Putamen (tissue), 1 donor: ENCODE measurements at regions not wholly inside any gene's neighbourhood (a gene's known extent, or its start where the extent isn't known, plus 50 kb on each side); places are given as distances from the start of the nearest gene placed in this dataset.
"Not testable (repeated sequence)": the region's sequence is repeated elsewhere in the genome, so short reads cannot be mapped to it uniquely, and the experiment has no call there.

Experiments used
- DNase-seq: peaks from one replicate; pipeline ENCODE4 v3.0.0-alpha.2; 2016; ENCODE audit warnings: low spot score

DNA sequence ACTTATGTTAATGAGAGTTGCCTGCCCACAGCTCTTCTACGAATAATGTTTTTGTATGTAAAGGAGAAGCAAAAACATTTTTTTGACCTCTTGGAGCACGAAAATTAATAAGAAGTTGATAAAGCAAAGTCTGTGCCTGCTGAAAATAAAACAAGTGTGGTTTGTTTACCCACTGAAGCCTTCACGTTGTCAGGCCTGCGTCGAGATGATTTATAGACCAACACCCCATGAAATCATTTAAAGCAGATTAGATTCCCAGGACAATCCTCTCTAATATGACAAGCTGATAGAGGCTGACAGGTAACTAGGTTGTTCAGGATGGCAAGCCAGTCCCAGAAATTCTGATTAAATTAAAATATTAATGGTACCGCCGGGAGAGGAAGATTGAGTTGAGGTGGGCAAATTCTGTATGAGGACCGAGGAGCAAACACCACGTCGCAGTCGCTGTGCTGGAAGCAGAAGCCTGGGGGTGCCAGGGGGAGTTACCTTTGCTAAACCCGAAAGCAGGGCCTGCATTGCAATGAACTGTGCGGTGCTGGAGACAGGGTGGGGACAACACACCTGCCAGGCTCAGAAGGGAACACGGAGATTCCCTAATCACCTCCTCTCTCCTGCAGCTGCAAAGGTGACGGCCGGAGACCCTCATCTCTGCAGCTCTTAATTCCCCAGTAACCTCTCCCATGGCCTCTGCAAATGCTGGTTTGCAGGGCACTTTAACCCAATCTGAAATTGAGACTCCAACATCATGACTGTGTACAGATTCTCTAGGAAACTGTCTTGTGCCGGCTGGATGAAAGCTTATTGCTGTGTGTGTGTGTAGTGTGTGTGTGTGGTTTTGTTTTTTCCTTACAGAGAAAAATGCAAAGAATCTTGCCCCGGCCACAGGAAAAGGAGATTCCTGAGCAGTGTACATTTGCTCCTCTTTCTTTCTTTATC is 2805.9 kb downstream of the RPIA start:
- not testable (repeated sequence) for DNase-seq

DNA sequence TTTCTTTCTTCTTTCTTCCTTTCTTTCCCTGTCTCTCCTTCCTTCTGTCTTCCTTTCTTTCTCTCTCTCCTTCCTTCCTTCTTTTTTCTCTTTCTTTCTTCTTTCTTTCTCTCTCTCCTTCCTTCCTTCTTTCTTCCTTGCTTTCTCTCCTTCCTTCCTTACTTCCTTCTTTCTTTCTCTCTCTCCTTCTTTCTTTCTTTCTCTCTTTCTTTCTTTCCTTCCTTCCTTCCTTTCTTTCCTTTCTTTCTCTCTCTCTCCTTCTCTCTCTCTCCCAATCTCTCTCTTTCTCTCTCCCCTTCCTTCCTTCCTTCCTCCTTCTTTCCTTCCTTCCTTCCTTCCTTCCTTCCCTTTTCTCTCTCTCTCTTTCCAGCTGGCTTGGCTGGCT is 2806.6 kb downstream of the RPIA start:
- not testable (repeated sequence) for DNase-seq

DNA sequence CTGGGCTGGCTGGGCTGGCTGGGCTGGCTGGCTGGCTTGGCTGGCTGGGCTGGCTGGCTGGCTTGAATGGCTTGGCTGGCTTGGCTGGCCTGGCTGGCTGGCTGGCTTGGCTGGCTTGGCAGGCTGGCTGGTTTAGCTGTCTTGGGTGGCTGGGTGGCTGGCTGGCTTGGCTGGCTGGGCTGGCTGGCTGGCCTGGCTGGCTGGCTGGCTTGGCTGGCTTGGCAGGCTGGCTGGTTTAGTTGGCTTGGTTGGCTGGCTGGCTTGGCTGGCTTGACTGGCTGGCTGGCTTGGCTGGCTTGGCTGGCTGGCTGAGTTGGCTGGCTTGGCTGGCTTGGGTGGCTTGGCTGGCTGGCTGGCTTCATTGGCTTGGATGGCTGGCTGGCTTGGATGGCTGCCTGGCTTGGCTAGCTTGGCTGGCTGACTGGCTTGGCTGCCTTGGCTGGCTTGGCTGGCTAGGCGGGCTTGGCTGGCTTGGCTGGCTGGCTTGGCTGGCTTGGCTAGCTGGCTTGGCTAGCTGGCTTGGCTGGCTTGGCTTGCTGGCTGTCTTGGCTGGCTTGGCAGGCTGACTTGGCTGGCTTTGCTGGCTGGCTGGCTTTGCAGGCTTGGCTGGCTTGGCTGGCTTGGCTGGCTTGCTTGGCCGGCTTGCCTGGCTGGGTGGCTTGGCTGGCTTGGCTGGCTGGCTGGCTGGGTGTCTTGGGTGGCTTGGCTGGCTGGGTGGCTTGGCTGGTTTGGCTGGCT is 2807.2 kb downstream of the RPIA start:
- not testable (repeated sequence) for DNase-seq

DNA sequence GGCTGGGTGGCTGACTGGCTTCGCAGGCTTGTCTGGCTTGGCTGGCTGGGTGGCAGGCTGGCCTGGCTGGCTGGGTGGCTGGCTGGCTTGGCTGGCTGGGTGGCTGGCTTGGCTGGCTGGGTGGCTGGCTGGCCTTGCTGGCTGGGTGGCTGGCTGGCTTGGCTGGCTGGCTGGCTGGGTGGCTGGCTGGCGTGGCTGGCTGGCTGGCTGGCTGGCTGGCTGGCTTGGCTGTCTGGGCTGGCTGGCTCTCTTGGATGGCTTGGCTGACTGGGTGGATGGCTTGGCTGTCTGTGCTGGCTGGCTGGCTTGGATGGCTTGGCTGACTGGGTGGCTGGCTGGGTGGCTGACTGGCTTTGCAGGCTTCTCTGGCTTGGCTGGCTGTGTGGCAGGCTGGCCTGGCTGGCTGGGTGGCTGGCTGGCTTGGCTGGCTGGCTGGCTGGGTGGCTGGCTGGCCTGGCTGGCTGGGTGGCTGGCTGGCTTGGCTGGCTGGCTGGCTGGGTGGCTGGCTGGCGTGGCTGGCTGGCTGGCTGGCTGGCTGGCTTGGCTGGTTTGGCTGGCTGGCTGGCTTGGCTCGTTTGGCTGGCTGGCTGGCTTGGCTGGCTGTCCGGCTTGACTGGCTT is 2808.1 kb downstream of the RPIA start:
- DNase-seq, result not testable (repeated sequence)

DNA sequence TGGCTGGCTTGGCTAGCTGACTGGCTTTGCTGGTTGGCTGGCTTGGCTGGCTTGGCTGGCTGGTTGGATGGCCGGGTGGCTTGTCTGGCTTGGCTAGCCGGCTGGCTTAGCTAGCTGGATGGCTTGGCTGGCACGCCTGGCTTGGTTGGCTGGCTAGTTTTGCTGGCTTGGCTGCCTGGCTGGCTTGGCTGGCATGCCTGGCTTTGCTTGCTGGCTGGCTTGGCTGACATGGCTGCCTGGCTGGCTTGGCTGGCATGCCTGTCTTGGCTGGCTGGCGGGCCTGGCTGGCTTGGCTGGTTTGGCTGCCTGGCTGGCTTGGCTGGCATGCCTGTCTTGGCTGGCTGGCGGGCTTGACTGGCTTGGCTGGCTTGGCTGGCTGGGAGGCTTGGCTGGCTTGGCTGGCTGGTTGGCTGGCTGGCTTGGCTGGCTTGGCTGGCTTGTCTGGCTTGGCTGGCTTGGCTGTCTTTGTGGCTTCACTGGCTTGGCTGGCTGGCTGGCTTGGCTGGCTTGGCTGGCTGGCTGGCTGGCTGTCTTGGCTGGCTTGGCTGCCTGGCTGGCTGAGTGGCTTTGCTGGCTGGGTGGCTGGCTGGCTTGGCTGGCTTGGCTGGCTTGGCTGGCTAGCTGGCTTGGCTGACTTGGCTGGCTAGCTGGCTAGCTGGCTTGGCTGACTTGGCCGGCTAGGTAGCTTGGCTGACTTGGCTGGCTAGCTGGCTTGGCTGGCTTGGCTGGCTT is 2808.9 kb downstream of the RPIA start:
- not testable (repeated sequence) for DNase-seq

DNA sequence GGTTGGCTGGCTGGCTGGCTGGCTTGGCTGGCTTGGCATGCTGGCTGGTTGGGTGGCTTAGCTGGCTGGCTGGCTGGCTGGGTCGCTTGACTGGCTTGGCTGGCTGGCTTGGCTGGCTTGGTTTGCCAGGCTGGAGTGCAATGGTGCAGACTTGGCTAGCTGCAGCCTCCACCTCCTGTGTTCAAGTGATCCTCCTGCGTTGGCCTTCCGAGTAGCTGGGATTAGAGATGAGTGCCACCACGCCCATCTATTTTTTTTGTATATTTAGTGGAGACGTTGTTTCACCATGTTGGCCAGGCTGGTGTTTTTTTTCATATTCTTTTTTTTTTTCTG is 2809.5 kb downstream of the RPIA start:
- not testable (repeated sequence) for DNase-seq

DNA sequence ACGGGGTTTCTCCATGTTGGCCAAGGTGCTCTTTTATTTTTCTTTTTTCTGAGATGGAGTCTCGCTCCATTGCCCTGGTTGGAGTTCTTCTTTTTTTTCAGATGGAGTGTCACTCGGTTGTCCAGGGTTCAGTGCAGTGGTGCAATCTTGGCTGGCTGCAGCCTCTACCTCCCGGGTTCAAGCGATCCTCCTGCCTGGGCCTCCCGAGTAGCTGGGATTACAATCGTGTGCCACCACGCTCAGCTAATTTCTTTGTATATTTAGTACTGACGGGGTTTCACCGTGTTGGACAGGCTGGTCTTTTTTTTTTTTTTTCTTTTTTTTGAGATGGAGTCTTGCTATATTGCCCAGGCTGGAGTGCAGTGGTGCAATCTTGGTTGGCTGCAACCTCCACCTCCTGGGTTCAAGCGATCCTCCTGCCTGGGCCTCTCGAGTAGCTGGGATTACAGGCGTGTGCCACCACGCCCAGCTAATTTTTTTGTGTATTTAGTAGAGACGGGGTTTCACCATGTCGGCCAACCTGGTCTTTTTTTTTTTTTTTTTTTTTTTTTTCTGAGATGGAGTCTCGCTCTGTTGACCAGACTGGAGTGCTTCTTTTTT is 2810.1 kb downstream of the RPIA start:
- not testable (repeated sequence) for DNase-seq

DNA sequence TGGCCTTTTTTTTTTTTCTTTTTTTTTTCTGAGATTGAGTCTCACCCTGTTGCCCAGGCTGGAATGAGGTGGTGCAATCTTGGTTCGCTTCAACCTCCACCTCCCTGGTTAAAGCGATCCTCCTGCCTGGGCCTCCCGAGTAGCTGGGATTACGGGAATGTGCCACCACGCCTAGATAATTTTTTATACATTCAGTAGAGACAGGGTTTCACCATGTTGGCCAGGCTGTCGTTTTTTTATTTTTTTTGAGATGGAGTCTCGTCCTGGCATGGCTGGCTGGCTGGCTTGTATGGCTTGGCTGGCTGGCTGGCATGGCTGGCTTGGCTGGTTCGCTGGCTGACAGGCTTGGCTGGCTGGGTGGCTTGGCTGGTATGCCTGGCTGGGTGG is 2812.1 kb downstream of the RPIA start:
- not testable (repeated sequence) for DNase-seq

DNA sequence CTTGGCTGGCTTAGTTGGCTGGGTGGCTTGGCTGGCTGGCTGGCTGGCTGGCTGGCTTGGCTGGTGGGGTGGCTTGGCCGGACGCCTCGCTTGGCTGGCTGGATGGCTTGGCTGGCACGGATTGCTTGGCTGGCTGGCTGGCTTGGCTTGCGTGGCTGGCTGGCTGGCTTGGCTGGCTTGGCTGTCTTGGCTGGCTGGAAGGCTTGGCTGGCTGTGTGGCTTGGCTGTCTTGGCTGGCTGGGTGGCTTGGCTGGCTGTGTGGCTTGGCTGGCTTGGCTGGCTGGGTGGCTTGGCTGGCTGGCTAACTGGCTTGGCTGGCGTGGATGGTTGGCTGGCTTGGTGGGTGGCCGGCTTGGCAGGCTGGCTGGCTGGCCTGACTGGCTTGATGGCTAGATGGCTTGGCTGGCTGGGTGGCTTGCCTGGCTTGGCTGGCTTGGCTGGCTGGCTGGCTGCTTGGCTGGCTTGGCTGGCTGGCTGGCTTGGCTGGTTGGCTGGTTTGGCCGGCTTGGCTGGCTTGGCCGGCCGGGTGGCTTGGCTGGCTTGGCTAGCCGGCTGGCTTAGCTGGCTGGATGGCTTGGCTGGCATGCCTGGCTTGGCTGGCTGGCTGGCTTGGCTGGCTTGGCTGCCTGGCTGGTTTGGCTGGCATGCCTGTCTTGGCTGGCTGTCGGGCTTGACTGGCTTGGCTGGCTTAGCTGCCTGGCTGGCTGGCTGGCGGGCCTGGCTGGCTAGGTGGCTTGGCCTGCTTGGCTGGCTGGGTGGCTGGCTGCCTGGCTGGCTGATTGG is 2812.7 kb downstream of the RPIA start:
- not testable (repeated sequence) for DNase-seq

DNA sequence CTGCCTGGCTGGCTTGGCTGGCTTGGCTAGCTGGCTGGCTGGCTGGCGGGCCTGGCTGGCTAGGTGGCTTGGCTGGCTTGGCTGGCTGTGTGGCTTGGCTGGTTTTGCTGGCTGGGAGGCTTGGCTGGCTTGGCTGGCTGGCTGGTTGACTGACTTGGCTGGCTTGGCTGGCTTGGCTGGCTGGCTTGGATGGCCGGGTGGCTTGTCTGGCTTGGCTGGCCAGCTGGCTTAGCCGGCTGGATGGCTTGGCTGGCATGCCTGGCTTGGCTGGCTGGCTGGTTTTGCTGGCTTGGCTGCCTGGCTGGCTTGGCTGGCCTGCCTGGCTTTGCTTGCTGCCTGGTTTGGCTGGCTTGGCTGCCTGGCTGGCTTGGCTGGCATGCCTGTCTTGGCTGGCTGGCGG is 2817.3 kb downstream of the RPIA start:
- DNase-seq, result not testable (repeated sequence)

DNA sequence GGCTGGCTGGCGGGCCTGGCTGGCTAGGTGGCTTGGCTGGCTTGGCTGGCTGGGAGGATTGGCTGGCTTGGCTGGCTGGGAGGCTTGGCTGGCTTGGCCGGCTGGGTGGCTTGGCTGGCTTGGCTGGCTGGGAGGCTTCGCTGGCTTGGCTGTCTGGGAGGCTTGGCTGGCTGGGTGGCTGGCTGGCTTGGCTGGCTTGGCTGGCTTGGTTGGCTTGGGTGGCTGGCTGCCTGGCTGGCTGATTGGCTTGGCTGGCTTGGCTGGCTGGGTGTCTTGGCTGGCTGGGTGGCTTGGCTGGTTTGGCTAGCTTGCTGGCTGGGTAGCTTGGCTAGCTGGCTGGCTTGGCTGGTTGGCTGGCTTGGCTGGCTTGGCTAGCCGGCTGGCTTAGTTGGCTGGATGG is 2817.8 kb downstream of the RPIA start:
- not testable (repeated sequence) for DNase-seq

DNA sequence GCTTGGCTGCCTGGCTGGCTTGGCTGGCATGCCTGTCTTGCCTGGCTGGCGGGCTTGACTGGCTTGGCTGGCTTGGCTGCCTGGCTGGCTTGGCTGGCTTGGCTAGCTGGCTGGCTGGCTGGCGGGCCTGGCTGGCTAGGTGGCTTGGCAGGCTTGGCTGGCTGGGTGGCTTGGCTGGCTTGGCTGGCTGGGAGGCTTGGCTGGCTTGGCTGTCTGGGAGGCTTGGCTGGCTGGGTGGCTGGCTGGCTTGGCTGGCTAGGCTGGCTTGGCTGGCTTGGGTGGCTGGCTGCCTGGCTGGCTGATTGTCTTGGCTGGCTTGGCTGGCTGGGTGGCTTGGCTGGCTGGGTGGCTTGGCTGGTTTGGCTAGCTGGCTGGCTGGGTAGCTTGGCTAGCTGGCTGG is 2819.7 kb downstream of the RPIA start:
- DNase-seq, result not testable (repeated sequence)

DNA sequence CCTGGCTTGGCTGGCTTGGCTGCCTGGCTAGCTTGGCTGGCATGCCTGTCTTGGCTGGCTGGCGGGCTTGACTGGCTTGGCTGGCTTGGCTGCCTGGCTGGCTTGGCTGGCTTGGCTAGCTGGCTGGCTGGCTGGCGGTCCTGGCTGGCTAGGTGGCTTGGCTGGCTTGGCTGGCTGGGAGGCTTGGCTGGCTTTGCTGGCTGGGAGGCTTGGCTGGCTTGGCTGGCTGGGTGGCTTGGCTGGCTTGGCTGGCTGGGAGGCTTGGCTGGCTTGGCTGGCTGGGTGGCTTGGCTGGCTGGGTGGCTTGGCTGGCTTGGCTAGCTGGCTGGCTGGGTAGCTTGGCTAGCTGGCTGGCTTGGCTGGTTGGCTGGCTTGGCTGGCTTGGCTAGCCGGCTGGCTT is 2824.5 kb downstream of the RPIA start:
- DNase-seq, result not testable (repeated sequence)

DNA sequence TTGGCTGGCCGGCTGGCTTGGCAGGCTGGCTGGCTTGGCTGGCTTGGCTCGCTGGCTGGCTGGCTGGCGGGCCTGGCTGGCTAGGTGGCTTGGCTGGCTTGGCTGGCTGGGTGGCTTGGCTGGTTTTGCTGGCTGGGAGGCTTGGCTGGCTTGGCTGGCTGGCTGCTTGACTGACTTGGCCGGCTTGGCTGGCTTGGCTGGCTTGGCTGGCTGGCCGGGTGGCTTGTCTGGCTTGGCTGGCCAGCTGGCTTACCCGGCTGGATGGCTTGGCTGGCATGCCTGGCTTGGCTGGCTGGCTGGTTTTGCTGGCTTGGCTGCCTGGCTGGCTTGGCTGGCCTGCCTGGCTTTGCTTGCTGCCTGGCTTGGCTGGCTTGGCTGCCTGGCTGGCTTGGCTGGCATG is 2825.2 kb downstream of the RPIA start:
- not testable (repeated sequence) for DNase-seq

DNA sequence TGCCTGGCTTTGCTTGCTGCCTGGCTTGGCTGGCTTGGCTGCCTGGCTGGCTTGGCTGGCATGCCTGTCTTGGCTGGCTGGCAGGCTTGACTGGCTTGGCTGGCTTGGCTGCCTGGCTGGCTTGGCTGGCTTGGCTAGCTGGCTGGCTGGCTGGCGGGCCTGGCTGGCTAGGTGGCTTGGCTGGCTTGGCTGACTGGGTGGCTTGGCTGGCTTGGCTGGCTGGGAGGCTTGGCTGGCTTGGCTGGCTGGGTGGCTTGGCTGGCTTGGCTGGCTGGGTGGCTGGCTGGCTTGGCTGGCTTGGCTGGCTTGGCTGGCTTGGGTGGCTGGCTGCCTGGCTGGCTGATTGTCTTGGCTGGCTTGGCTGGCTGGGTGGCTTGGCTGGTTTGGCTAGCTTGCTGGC is 2826.4 kb downstream of the RPIA start:
- DNase-seq, result not testable (repeated sequence)

DNA sequence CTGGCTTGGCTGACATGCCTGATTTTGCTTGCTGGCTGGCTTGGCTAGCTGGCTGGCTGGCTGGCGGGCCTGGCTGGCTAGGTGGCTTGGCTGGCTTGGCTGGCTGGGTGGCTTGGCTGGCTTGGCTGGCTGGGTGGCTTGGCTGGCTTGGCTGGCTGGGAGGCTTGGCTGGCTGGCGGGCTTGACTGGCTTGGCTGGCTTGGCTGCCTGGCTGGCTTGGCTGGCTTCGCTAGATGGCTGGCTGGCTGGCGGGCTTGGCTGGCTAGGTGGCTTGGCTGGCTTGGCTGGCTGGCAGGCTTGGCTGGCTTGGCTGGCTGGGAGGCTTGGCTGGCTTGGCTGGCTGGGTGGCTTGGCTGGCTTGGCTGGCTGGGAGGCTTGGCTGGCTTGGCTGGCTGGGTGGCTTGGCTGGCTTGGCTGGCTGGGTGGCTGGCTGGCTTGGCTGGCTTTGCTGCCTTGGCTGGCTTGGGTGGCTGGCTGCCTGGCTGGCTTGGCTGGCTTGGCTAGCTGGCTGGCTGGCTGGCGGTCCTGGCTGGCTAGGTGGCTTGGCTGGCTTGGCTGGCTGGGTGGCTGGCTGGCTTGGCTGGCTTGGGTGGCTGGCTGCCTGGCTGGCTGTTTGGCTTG is 2827.0 kb downstream of the RPIA start:
- DNase-seq, result not testable (repeated sequence)

DNA sequence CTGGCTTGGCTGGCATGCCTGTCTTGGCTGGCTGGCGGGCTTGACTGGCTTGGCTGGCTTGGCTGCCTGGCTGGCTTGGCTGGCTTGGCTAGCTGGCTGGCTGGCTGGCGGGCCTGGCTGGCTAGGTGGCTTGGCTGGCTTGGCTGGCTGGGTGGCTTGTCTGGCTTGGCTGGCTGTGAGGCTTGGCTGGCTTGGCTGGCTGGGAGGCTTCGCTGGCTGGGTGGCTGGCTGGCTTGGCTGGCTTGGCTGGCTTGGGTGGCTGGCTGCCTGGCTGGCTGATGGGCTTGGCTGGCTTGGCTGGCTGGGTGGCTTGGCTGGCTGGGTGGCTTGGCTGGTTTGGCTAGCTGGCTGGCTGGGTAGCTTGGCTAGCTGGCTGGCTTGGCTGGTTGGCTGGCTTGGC is 2827.9 kb downstream of the RPIA start:
- not testable (repeated sequence) for DNase-seq

DNA sequence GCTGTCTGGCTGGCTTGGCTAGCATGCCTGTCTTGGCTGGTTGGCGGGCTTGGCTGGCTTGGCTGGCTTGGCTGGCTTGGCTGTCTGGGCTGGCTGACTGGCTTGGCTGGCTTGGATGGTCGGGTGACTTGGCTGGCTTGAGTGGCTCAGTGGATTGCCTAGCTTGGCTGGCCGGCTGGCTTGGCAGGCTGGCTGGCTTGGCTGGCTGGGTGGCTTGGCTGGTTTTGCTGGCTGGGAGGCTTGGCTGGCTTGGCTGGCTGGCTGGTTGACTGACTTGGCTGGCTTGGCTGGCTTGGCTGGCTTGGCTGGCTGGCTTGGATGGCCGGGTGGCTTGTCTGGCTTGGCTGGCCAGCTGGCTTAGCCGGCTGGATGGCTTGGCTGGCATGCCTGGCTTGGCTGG is 2828.4 kb downstream of the RPIA start:
- not testable (repeated sequence) for DNase-seq

DNA sequence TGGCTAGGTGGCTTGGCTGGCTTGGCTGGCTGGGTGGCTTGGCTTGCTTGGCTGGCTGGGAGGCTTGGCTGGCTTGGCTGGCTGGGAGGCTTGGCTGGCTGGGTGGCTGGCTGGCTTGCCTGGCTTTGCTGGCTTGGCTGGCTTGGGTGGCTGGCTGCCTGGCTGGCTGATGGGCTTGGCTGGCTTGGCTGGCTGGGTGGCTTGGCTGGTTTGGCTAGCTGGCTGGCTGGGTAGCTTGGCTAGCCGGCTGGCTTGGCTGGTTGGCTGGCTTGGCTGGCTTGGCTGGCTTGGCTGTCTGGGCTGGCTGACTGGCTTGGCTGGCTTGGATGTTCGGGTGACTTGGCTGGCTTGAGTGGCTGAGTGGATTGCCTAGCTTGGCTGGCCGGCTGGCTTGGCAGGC is 2829.1 kb downstream of the RPIA start:
- not testable (repeated sequence) for DNase-seq

DNA sequence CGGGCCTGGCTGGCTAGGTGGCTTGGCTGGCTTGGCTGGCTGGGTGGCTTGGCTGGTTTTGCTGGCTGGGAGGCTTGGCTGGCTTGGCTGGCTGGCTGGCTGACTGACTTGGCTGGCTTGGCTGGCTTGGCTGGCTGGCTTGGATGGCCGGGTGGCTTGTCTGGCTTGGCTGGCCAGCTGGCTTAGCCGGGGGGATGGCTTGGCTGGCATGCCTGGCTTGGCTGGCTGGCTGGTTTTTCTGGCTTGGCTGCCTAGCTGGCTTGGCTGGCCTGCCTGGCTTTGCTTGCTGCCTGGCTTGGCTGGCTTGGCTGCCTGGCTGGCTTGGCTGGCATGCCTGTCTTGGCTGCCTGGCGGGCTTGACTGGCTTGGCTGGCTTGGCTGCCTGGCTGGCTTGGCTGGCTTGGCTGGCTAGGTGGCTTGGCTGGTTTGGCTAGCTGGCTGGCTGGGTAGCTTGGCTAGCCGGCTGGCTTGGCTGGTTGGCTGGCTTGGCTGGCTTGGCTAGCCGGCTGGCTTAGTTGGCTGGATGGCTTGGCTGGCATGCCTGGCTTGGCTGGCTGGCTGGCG is 2829.6 kb downstream of the RPIA start:
- DNase-seq, result not testable (repeated sequence)
